ENCODE measurements at regions not wholly inside any gene's neighbourhood (a gene's known extent, or its start where the extent isn't known, plus 50 kb on each side); places are given as distances from the start of the nearest gene placed in this dataset.

DNA sequence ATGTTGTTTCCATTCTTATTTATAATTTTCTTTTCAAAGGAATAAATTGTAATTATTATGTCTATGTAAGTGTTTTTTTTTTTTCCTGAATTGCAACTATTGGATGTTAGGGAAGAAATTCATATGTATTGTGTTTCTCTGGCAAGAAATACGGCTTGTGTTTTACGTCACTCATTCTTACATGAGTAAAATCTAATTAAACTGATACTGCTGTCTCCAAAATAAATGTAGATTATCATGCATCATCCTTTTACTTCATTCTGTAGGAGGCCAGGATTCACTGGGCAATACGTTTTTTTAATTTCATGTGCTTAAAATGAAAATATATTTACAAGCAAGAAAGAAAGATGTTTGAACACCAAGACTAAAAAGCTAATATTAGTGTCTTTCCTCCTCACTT lies 590.8 kb downstream of the OTOL1 start:
- Histone ChIP-seq H3K9me3 (ENCODE audit: low read length) (no peaks in the 10 kb centered on the region), H3K4me1 (ENCODE audit: insufficient read depth, low read length) (no peaks in the 10 kb centered on the region), H3K27ac (ENCODE audit: low read length) (no peak overlapping the region), H3K9me2 (replicated peaks; ENCODE audit: low read length) (no peaks in the 10 kb centered on the region), H3K79me2 (ENCODE audit: low read length) (no peaks in the 10 kb centered on the region), H3F3A (ENCODE audit: low read length, unreplicated experiment) (no peaks in the 10 kb centered on the region), H2AFZ (ENCODE audit: low read length) (no peak overlapping the region), H3K9ac (ENCODE audit: low read length) (no peak overlapping the region), H3K4me3 (ENCODE audit: low read length) (no peak overlapping the region), H3K4me2 (ENCODE audit: low read length) (no peak overlapping the region), H3K36me3 (ENCODE audit: low read depth, low read length) (no peaks in the 10 kb centered on the region), H3K27me3 (ENCODE audit: low read length) (no peaks in the 10 kb centered on the region), H4K20me1 (ENCODE audit: low read length) (no peaks in the 10 kb centered on the region)
- POLR2A ChIA-PET (ENCODE audit: unreplicated experiment): no interaction called here
- intact Hi-C loops (cut with micrococcal nuclease): no loop called here
- TF ChIP-seq EZH2 (IDR thresholded peaks at IDR 0.05; ENCODE audit: low read length, unreplicated experiment) (no peak), EZH2phosphoT487 (IDR thresholded peaks at IDR 0.05; ENCODE audit: borderline replicate concordance, low read length) (no peak)
- TF ChIP-seq, protein P1, sequence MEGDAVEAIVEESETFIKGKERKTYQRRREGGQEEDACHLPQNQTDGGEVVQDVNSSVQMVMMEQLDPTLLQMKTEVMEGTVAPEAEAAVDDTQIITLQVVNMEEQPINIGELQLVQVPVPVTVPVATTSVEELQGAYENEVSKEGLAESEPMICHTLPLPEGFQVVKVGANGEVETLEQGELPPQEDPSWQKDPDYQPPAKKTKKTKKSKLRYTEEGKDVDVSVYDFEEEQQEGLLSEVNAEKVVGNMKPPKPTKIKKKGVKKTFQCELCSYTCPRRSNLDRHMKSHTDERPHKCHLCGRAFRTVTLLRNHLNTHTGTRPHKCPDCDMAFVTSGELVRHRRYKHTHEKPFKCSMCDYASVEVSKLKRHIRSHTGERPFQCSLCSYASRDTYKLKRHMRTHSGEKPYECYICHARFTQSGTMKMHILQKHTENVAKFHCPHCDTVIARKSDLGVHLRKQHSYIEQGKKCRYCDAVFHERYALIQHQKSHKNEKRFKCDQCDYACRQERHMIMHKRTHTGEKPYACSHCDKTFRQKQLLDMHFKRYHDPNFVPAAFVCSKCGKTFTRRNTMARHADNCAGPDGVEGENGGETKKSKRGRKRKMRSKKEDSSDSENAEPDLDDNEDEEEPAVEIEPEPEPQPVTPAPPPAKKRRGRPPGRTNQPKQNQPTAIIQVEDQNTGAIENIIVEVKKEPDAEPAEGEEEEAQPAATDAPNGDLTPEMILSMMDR (conservative IDR thresholded peaks at IDR 0.05; ENCODE audit: low read depth, low read length): no peak
- CTCF ChIA-PET: no interaction called here
- no TSS peak for BruUV-seq (replicated peaks)
- DNase-seq: no peak
- no peak for ATAC-seq

DNA sequence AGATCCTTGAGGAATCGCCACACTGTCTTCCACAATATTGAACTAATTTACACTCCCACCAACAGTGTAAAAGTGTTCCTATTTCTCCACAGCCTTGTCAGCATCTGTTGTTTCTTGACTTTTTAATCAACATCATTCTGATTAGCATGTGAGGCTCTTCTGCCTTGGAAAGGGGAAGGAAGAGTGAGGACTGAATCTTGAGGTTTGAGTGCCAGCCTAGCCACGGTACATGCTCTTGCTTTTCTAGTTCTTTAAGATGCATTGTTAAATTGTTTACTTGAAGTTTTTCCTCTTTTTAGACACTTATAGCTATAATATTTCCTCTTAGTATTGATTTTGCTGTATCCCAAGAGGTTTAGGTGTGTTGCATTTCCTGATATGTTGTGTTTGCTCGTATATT lies 596.1 kb downstream of the OTOL1 start:
- ATAC-seq: no peak
- no peak overlapping the region for H3K27ac ChIP-seq (ENCODE audit: low read length)
- no peaks in the 10 kb centered on the region for H3K4me1 ChIP-seq (ENCODE audit: insufficient read depth, low read length)
- H3K9me2 ChIP-seq (replicated peaks; ENCODE audit: low read length): no peaks in the 10 kb centered on the region
- BruUV-seq (replicated peaks): no TSS peak
- no peaks in the 10 kb centered on the region for H3K9me3 ChIP-seq (ENCODE audit: low read length)
- H3K79me2 ChIP-seq (ENCODE audit: low read length): no peaks in the 10 kb centered on the region
- TF ChIP-seq, protein P1 (conservative IDR thresholded peaks at IDR 0.05; ENCODE audit: low read depth, low read length): no peak
- no peak for TF ChIP-seq EZH2phosphoT487 (IDR thresholded peaks at IDR 0.05; ENCODE audit: borderline replicate concordance, low read length)
- no peak for DNase-seq
- H4K20me1 ChIP-seq (ENCODE audit: low read length): no peaks in the 10 kb centered on the region
- CTCF ChIA-PET: no interaction called here
- POLR2A ChIA-PET (ENCODE audit: unreplicated experiment): no interaction called here
- no peak overlapping the region for H3K9ac ChIP-seq (ENCODE audit: low read length)
- intact Hi-C loops (cut with micrococcal nuclease): no loop called here
- no peaks in the 10 kb centered on the region for H3K36me3 ChIP-seq (ENCODE audit: low read depth, low read length)
- no peaks in the 10 kb centered on the region for H3K27me3 ChIP-seq (ENCODE audit: low read length)
- H3K4me2 ChIP-seq (ENCODE audit: low read length): no peak overlapping the region
- no peak overlapping the region for H3K4me3 ChIP-seq (ENCODE audit: low read length)
- no peaks in the 10 kb centered on the region for H3F3A ChIP-seq (ENCODE audit: low read length, unreplicated experiment)
- no peak overlapping the region for H2AFZ ChIP-seq (ENCODE audit: low read length)

DNA sequence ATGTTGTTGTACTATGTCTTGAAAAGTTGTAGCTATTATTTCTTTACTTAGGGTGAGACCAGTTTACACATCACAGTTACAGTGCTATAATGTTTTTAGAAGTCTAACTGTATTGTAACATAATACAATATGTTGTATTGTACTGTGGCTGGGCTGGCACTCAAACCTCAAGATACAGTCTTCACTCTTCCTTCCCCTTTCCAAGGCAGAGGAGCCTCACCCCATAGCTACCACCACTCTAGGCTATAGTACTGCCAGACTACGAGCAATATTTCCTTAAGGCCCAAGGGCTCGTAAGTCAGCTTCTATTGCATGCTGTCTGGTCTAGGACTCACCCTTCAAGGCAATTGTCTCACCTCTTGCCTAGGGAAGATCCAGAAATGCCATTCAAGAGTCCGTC lies 597.7 kb downstream of the OTOL1 start:
- H3K79me2 ChIP-seq (ENCODE audit: low read length): no peaks in the 10 kb centered on the region
- no peak for DNase-seq
- no peaks in the 10 kb centered on the region for H3K36me3 ChIP-seq (ENCODE audit: low read depth, low read length)
- BruUV-seq (replicated peaks): no TSS peak
- no peaks in the 10 kb centered on the region for H3K9me3 ChIP-seq (ENCODE audit: low read length)
- no peak overlapping the region for H3K9ac ChIP-seq (ENCODE audit: low read length)
- H3F3A ChIP-seq (ENCODE audit: low read length, unreplicated experiment): no peaks in the 10 kb centered on the region
- no peak for TF ChIP-seq EZH2phosphoT487 (IDR thresholded peaks at IDR 0.05; ENCODE audit: borderline replicate concordance, low read length)
- no peak for TF ChIP-seq EZH2 (IDR thresholded peaks at IDR 0.05; ENCODE audit: low read length, unreplicated experiment)
- TF ChIP-seq, protein P1 (conservative IDR thresholded peaks at IDR 0.05; ENCODE audit: low read depth, low read length): no peak
- no peaks in the 10 kb centered on the region for H3K27me3 ChIP-seq (ENCODE audit: low read length)
- ChIA-PET POLR2A (ENCODE audit: unreplicated experiment) (no interaction called here), CTCF (no interaction called here)
- no peaks in the 10 kb centered on the region for H3K9me2 ChIP-seq (replicated peaks; ENCODE audit: low read length)
- no peak overlapping the region for H2AFZ ChIP-seq (ENCODE audit: low read length)
- no peak overlapping the region for H3K27ac ChIP-seq (ENCODE audit: low read length)
- H3K4me2 ChIP-seq (ENCODE audit: low read length): no peak overlapping the region
- H4K20me1 ChIP-seq (ENCODE audit: low read length): no peaks in the 10 kb centered on the region
- intact Hi-C loops (cut with micrococcal nuclease): no loop called here
- H3K4me1 ChIP-seq (ENCODE audit: insufficient read depth, low read length): no peaks in the 10 kb centered on the region
- H3K4me3 ChIP-seq (ENCODE audit: low read length): no peak overlapping the region
- no peak for ATAC-seq
